ENCODE measurements at regions not wholly inside any gene's neighbourhood (a gene's known extent, or its start where the extent isn't known, plus 50 kb on each side); places are given as distances from the start of the nearest gene placed in this dataset.

GRCh38 chr4:123455360-123455759, 58.8 kb downstream of the SPRY1 start:
- in situ Hi-C loops (cut with HindIII; ENCODE audit: low sequenced_read_pairs) = no loop called here

- in situ Hi-C loops (cut with HindIII; ENCODE audit: low sequenced_read_pairs) = no loop called here
Observed at GRCh38 chr4:123462007-123462406, 65.4 kb downstream of the SPRY1 start.

GRCh38 chr4:123463869-123464268, 67.3 kb downstream of the SPRY1 start:
- in situ Hi-C loops (cut with HindIII; ENCODE audit: low sequenced_read_pairs) = no loop called here

GRCh38 chr4:123465416-123465815, 68.8 kb downstream of the SPRY1 start:
- in situ Hi-C loops (cut with HindIII; ENCODE audit: low sequenced_read_pairs) = no loop called here

- in situ Hi-C loops (cut with HindIII; ENCODE audit: low sequenced_read_pairs) = no loop called here
Observed at GRCh38 chr4:123466080-123466785, 69.6 kb downstream of the SPRY1 start.

- in situ Hi-C loops (cut with HindIII; ENCODE audit: low sequenced_read_pairs) = no loop called here
Observed at GRCh38 chr4:123468479-123469031, 72.0 kb downstream of the SPRY1 start.

GRCh38 chr4:123469245-123469644, 72.7 kb downstream of the SPRY1 start:
- in situ Hi-C loops (cut with HindIII; ENCODE audit: low sequenced_read_pairs) = no loop called here

GRCh38 chr4:123469696-123470095, 73.1 kb downstream of the SPRY1 start:
- in situ Hi-C loops (cut with HindIII; ENCODE audit: low sequenced_read_pairs) = no loop called here

- in situ Hi-C loops (cut with HindIII; ENCODE audit: low sequenced_read_pairs) = no loop called here
Observed at GRCh38 chr4:123470640-123471039, 74.0 kb downstream of the SPRY1 start.

GRCh38 chr4:123471655-123472369, 75.2 kb downstream of the SPRY1 start:
- in situ Hi-C loops (cut with HindIII; ENCODE audit: low sequenced_read_pairs) = no loop called here

- in situ Hi-C loops (cut with HindIII; ENCODE audit: low sequenced_read_pairs) = no loop called here
Observed at GRCh38 chr4:123474817-123475216, 78.2 kb downstream of the SPRY1 start.

GRCh38 chr4:123476089-123476488, 79.5 kb downstream of the SPRY1 start:
- in situ Hi-C loops (cut with HindIII; ENCODE audit: low sequenced_read_pairs) = no loop called here

GRCh38 chr4:123477711-123478209, 81.2 kb downstream of the SPRY1 start:
- in situ Hi-C loops (cut with HindIII; ENCODE audit: low sequenced_read_pairs) = no loop called here

GRCh38 chr4:123478859-123479345, 82.3 kb downstream of the SPRY1 start:
- in situ Hi-C loops (cut with HindIII; ENCODE audit: low sequenced_read_pairs) = no loop called here

GRCh38 chr4:123479944-123480343, 83.3 kb downstream of the SPRY1 start:
- in situ Hi-C loops (cut with HindIII; ENCODE audit: low sequenced_read_pairs) = no loop called here

- in situ Hi-C loops (cut with HindIII; ENCODE audit: low sequenced_read_pairs) = no loop called here
Observed at GRCh38 chr4:123480706-123481418, 84.3 kb downstream of the SPRY1 start.

- in situ Hi-C loops (cut with HindIII; ENCODE audit: low sequenced_read_pairs) = no loop called here
Observed at GRCh38 chr4:123481717-123482116, 85.1 kb downstream of the SPRY1 start.

GRCh38 chr4:123484291-123484926, 87.8 kb downstream of the SPRY1 start:
- in situ Hi-C loops (cut with HindIII; ENCODE audit: low sequenced_read_pairs) = no loop called here

GRCh38 chr4:123485601-123486000, 89.0 kb downstream of the SPRY1 start:
- in situ Hi-C loops (cut with HindIII; ENCODE audit: low sequenced_read_pairs) = no loop called here

- in situ Hi-C loops (cut with HindIII; ENCODE audit: low sequenced_read_pairs) = no loop called here
Observed at GRCh38 chr4:123488916-123489315, 92.3 kb downstream of the SPRY1 start.

- in situ Hi-C loops (cut with HindIII; ENCODE audit: low sequenced_read_pairs) = no loop called here
Observed at GRCh38 chr4:123495530-123495929, 98.9 kb downstream of the SPRY1 start.
